Activated naive CD4-positive, alpha-beta T cell treated with anti-CD3 and anti-CD28 coated beads for 36 hours (primary cell): ENCODE measurements at regions not wholly inside any gene's neighbourhood (a gene's known extent, or its start where the extent isn't known, plus 50 kb on each side); places are given as distances from the start of the nearest gene placed in this dataset.

Source experiments
- CTCF ChIA-PET: fragments of 350-600 bp; sonication (Branson Sonifier 250); formaldehyde crosslinking; loops from one replicate; lab custom pipeline; 2021; ENCODE audit warnings: antibody characterized with exemption; lab: Charles Lee
- DNase-seq: peaks from one replicate; pipeline ENCODE4 v3.0.0-alpha.2; 2020
- H3K27ac Mint-ChIP-seq: one replicate; pipeline ENCODE4 v1.8.0; 2021; ENCODE audit warnings: mild to moderate bottlenecking, mixed read lengths
- H3K27me3 Mint-ChIP-seq: one replicate; pipeline ENCODE4 v1.8.0; 2021; ENCODE audit warnings: low read depth, mixed read lengths
- H3K36me3 Mint-ChIP-seq: one replicate; pipeline ENCODE4 v1.8.0; 2021; ENCODE audit warnings: low read depth, mixed read lengths
- H3K4me1 Mint-ChIP-seq: one replicate; pipeline ENCODE4 v1.8.0; 2021; ENCODE audit warnings: low read depth, mixed read lengths
- H3K4me3 Mint-ChIP-seq: one replicate; pipeline ENCODE4 v1.8.0; 2021; ENCODE audit warnings: mild to moderate bottlenecking, moderate library complexity, mixed read lengths
- H3K9me3 Mint-ChIP-seq: one replicate; pipeline ENCODE4 v1.8.0; 2021; ENCODE audit warnings: mixed read lengths
- intact Hi-C: fragments of 100-400 bp; cut with micrococcal nuclease; formaldehyde crosslinking; loops from one replicate; pipeline ENCODE4 v1.15.1; 2023

DNA sequence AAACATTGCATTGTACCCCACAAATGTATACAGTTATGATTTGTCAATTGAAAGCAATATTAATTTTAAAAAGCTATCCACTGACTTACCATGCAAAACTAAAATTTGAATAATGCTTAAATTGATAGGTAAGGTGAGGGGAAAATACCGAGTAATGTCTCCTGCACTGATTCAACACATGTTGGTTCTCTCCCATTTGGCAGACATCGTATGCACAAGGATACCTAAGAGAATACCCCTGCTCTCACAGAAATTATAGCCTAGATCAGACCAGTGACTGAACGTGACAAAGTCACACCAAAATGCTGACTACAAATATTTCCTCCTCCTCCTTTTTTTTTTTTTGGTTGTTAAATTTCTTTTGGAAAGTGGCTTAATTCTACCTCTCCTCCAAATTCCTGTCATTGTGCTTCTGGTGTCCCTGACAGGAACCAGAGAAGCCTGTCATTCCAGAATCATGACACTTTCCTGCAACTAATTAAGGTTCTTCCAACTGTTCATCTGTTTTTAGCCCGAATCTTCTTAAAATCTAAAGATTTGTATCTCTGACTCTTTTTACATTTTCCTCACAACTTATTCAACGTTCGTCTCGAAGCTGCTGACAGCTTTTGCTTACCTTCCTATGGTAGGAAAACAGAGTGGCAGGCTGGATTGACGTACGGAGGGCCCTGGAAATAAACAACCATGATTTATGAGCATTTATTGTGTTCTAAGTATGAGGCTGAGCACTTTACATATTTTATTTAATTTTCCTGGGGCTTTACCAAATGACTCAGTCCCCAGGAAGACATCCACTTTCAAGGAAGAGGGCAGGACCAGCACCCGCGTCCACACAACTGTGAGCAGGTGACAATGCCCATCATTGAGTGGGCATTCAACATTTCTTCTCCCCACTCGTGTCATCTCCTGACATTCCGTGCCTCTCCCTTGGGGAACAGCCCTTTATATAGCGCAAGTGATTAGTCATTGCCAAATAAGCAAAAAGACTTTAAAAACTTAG is 57.9 kb upstream of the KCNE2 start:
- Mint-ChIP-seq H3K4me1 (no peaks in the 10 kb centered on the region), H3K27ac (no peak overlapping the region), H3K4me3 (no peak overlapping the region), H3K36me3 (no peaks in the 10 kb centered on the region), H3K27me3 (no peaks in the 10 kb centered on the region), H3K9me3 (peaks cover 2% of the 10 kb centered on the region)
- intact Hi-C loops, result no loop called here
- CTCF ChIA-PET, result no interaction called here
- no peak for DNase-seq

DNA sequence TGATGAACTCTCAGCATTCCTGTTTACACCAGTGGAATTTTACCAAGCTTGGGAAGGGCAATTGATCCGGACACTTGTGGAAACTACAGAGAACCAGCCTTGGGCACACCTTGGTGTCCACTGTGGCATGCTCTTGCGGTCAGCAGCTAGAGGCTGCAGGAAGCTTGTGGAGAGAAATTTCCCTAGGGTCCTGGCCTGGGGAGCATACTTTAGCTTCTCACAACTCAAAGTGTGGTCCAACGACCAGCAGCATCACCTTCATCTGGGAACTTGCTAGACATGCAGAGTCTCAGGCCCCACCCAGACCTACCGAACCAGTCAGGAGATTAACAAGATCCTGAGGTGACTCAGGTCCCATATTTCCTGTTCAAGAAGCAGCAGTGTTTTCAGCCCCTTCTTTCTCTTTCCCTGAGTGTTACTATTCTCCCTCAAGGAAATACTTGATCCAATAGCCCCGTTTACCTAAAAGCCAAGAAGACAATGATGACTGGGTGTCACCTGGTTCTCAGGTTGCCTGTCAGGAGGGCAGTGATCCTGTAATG is 55.7 kb upstream of the KCNE2 start:
- no peak overlapping the region for H3K27ac Mint-ChIP-seq
- intact Hi-C loops, result no loop called here
- no peaks in the 10 kb centered on the region for H3K9me3 Mint-ChIP-seq
- H3K36me3 Mint-ChIP-seq, result no peaks in the 10 kb centered on the region
- H3K4me1 Mint-ChIP-seq, result no peaks in the 10 kb centered on the region
- no peaks in the 10 kb centered on the region for H3K27me3 Mint-ChIP-seq
- H3K4me3 Mint-ChIP-seq, result no peak overlapping the region
- CTCF ChIA-PET, result no interaction called here
- no peak for DNase-seq

DNA sequence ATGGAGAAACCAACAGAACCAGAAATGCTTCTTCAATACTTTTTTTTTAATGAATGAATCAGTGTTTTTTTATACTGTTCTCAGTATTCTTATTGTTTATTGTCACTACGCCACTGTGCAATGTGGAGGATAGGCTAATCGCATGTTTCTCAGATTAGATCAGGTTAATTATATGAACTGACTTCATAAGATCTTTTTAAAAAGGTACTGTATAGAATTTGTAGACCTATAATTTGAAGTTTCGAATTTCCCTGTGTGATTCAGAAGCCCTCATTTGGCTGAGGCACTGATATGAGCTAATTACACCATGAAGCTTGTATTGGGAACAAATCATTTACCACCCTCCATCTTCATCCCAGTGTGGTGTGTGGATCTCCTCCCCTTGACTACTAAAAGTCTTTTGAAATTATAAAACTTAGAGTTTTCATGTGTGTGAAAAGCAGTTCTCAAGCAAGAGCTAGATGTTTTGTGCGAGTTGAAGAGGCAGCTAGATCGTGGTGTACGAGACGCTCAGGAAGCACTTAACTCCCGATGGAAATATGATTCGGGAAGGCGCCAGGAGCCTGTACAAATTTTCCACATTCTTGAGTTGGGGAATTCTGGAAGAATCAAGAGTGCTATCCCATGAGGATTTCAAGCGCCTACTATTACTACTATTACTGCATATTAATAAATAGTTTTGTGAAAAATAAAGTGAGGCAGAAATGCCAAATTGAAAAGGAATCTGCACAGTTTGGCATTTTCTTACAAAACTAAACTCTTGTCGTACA is 52.1 kb upstream of the KCNE2 start:
- H3K4me3 Mint-ChIP-seq, result no peak overlapping the region
- intact Hi-C loops, result no loop called here
- H3K27me3 Mint-ChIP-seq, result peaks cover 4% of the 10 kb centered on the region
- H3K4me1 Mint-ChIP-seq, result no peaks in the 10 kb centered on the region
- CTCF ChIA-PET, result interaction anchor here (0.6 kb wide), 2 partner anchors 51 to 110 kb away, joined by 3 read pairs; no protein-coding TSS in a partner anchor
- H3K27ac Mint-ChIP-seq, result no peak overlapping the region
- no peaks in the 10 kb centered on the region for H3K36me3 Mint-ChIP-seq
- no peak for DNase-seq
- H3K9me3 Mint-ChIP-seq, result no peaks in the 10 kb centered on the region

DNA sequence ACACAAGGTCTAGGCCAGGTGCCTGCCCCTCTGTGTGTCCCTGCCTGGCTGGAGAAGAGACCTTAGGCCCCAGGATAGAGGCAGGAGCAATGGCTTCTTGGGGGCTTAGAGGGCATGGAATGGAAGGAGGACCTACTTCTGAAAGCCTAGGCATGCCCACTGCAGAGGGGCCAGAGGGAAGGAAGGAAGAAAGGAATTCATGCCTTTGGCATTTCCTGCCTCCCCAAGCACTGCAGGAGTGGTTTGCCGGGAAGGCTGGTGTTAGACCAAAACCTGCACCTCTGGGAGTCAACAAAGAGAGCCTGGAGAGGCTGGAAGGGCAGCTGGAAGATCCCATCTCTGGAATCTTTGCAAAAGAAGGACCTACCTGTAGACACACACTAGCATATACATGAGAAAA is 50.7 kb upstream of the KCNE2 start:
- Mint-ChIP-seq H3K4me1 (no peaks in the 10 kb centered on the region), H3K4me3 (no peak overlapping the region), H3K36me3 (no peaks in the 10 kb centered on the region), H3K27me3 (peaks cover 4% of the 10 kb centered on the region), H3K27ac (no peak overlapping the region), H3K9me3 (no peaks in the 10 kb centered on the region)
- CTCF ChIA-PET, result interaction anchor here (1.0 kb wide), 1 partner anchor 11 kb away, joined by 3 read pairs; no protein-coding TSS in a partner anchor
- intact Hi-C loops, result no loop called here
- DNase-seq, result no peak
